GM21367 (cell line): ENCODE measurements at regions not wholly inside any gene's neighbourhood (a gene's known extent, or its start where the extent isn't known, plus 50 kb on each side); places are given as distances from the start of the nearest gene placed in this dataset.
"Not testable (repeated sequence)": the region's sequence is repeated elsewhere in the genome, so short reads cannot be mapped to it uniquely, and the experiment has no call there.

Source experiments
- ATAC-seq: cut with Tn5 transposase; IDR thresholded peaks from one replicate; pipeline ENCODE4 v1.9.1; 2021; ENCODE audit not compliant: unreplicated experiment

GRCh38 chr12:54799966-54800365, 54.4 kb upstream of the MUCL1 start:
- not testable (repeated sequence) for ATAC-seq

DNA sequence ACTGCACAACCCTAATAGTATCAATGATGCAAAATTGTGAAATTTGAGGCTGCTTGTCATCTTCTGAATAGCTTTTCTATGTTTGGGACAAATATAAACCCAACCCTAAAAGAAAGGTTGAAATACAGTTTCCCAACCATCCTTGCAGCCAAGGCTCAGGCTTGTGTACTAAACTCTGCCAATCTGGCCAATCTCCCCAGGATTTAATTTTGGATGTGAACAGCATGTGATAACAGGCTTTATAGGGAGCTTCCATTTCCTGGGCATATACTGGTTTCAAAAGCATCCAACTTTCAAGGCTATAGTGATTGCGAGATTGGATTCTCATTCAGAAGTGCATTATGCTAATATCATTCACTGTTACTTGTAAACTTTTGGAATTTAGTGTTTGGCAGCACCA, 55.7 kb upstream of the MUCL1 start:
- no peak for ATAC-seq

DNA sequence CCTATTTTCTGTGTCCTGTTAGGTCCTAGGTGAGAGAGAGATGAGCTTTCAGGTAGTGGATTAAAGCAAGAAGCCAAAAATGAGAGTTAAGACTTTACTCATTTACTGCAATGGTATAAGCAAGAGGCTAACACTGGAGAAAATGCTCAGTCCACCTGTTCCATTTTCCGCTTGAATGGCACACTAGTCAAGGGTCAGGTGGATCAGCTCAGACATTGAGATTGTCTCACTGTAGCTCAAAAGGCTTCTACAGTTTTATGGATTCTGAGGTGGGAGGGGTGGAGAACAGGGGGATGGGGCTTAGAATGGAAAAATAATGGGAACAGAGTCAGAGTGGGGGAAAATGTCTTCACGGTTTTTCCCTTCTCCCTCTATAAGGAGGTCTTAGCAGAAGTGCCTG, 57.3 kb upstream of the MUCL1 start:
- ATAC-seq: no peak

- ATAC-seq: no peak
Observed at GRCh38 chr12:54795644-54796043, 58.7 kb upstream of the MUCL1 start.

GRCh38 chr12:54786081-54786480, 68.2 kb upstream of the MUCL1 start:
- no peak for ATAC-seq

DNA sequence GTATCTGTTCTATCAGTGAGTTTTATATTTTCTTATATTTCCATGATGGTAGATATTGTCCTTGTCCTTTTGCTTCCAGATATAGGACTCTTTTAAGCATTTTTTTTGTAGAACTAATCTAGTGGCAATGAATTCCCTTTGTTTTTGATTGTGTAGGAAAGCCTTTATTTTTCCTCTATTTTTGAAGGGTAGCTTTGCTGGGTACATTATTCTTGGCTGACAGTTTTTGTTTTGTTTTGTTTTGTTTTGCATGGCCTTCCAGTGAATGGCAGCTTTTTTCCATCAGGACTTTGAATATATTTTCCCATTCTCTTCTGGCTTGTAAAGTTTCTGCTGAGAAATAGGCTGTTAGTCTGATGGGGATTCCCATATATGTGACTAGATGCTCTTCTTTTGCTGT, 70.2 kb upstream of the MUCL1 start:
- no peak for ATAC-seq

- ATAC-seq: not testable (repeated sequence)
Observed at GRCh38 chr12:54777031-54777430, 77.3 kb upstream of the MUCL1 start.

DNA sequence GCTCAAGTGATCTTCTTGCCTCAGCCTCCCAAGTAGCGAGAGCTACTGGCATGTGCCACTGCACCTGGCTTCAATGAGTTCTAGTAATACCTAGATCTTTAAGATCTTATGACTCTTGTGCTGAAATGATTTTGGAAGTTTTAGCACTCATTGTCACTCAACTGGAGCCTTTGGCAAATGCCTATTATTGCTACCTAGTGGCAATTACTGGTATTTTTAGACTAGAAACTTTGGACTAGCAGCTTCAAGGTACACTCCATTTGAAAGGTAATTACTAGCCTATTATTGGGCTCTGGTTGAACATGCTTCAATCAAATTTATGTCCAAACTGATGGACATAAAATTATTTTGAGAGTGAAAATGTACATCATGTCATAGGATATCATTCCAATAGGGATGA, 80.7 kb upstream of the MUCL1 start:
- no peak for ATAC-seq

DNA sequence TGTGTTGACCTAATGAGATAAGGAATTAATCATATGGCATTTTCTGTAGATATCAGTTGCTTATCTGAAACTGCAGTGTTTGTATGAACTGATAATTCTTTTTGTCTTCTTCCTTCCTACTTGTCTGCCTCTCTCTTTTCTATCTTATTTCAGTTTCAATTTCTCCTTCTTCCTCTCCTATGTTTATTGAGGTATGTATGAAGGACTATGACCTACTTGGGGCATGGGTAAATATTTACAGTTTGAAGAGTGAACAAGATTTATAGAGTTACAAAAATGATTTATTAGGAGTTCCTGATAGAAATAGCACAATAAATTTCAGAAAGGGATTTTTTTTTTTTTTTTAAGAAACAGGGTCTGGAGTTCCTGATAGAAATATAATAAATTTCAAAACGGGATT, 88.7 kb upstream of the MUCL1 start:
- ATAC-seq: no peak

- no peak for ATAC-seq
Observed at GRCh38 chr12:54762390-54762789, 91.9 kb upstream of the MUCL1 start.

- no peak for ATAC-seq
Observed at GRCh38 chr12:54759751-54760150, 94.6 kb upstream of the MUCL1 start.

GRCh38 chr12:54751493-54751892, 102.8 kb upstream of the MUCL1 start:
- no peak for ATAC-seq

DNA sequence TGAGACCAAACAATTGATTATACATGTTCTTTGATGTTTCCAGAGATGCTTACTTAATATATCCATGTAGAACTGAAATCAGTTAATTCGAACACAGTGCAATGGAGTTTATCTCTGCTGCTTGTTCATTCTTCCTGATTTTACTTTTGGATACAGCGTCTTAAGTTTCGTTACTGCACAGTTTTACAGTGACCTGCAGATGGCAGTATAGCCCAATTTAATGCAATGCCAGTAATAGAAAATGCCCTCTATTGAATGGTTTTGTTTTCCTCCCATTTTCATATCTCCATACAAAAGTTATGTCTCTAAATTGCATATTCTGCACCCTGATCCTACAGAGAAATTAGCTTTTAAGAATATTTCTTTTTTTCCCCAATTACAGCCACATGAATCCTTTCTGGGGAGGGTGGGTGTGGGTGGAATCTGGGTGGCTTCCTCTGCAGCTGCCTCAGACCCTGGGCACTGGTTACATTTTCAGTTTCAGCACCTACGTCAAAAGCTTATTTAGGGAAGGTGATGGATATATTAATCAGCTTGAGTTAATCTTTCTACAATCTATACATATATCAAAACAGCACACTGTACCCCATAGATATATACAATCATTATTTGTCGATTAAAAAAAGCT, 101.1 kb upstream of the DCD start:
- ATAC-seq: peak; percentile 75

- ATAC-seq: no peak
Observed at GRCh38 chr12:54744590-54744989, 96.4 kb upstream of the DCD start.

- ATAC-seq: no peak
Observed at GRCh38 chr12:54740882-54741281, 92.7 kb upstream of the DCD start.

DNA sequence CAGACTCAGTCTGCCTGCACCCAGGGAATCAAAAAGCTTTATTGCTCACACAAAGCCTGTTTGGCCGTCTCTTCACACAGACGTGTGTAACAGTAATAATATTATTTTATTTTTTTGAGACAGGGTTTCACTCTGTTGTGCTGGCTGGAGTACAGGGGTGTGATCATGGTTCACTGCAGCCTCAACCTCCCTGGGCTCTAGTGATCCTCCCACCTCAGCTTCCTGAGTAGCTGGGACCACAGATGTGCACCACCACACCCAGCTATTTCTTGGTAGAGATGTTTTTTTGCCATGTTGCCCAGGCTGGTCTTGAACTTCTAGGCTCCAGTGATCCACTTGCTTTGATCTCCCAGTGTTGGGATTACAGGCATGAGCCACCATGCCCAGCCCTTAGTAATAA, 88.4 kb upstream of the DCD start:
- no peak for ATAC-seq

- no peak for ATAC-seq
Observed at GRCh38 chr12:54734196-54734950, 86.2 kb upstream of the DCD start.

DNA sequence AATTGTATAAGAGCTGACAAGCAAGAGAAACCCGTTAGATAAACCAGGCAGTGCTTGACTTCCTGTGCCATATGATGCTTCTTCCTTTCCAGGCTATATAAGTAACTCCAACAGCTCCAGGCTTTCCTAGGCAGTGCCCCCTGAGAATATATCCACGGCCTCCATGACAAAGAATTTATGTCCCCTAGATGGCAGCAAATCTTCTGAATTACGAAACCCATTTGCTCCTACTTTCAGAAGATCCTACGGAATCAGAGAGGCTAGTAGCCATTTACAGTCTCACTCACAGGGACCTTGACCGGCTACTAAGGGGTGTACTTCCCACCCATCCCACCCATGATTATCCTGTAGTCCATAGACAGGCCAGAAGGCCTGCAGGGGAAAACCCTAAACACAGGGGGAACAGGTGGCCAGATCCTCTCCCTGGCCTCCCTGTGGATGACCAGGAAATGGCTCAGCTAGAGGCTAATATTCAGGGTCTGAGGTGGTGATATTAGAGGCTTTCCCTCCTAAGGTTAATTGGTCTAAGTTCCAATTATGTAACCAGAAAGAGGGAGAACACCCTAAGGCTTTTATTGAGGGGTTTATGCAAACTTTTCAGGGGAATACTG, 77.2 kb upstream of the DCD start:
- no peak for ATAC-seq

DNA sequence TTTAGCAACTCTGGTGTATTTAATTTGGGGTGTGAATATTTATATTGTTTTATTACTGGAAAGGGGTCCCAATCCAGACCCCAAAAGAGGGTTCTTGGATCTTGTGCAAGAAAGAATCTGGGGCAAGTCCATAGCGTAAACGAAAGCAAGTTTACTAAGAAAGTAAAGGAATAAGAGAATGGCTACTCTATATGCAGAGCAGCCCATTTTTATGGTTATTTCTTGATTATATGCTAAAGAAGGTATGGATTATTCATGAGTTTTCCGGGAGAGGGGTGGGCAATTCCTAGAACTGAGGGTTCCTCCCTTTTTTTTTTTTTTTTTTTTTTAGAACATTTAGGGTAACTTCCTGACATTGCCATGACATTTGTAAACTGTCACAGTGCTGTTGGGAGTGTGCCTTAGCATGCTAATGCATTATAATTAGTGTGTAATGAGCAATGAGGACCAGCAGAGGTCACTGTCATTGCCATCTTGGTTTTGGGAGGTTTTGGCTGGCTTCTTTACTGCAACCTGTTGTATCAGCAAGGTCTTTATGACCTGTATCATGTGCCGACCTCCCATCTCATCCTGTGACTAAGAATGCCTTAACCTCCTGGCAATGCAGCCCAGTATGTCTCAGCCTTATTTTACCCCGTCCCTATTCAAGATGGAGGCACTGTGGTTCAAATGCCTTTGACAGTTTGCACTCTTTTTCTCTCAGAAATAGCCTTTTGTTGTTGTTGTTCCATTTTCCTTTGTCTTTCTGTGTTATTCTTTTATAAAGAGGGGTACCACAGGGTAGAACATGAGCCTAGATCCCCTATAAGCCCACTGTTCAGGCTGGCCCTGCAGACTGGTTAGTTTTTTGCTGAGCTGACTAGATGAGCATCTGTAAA, 75.5 kb upstream of the DCD start:
- no peak for ATAC-seq

GRCh38 chr12:54721312-54721711, 73.1 kb upstream of the DCD start:
- ATAC-seq: no peak

DNA sequence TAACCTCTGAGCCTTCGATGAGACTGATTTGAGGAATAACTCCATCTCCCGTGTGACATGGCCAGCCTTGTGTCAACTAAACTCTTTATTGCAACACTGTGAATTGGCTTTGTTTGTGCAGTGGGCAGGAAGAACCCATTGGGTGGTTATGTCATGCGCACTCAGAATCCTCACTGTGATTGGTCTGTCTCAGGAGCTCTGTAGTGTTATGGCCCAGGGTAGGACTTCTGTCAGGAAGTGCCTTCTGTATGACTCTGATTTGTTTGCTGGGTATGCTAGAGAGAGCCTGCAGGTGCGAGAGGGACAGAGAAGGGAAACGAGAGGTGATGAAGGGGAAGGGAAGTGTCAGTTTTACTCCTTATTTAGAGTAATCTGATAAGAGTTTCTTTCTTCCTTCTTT, 71.5 kb upstream of the DCD start:
- no peak for ATAC-seq
